SK-N-SH (cell line): ENCODE measurements at regions not wholly inside any gene's neighbourhood (a gene's known extent, or its start where the extent isn't known, plus 50 kb on each side); places are given as distances from the start of the nearest gene placed in this dataset.

ENCODE experiments used
- CTCF ChIP-seq: fragments of 200-600 bp; sonication (generic); IDR thresholded peaks from 2 replicates; pipeline ENCODE4 v1.6.1; 2017; ENCODE audit warnings: antibody characterized with exemption, mild to moderate bottlenecking, moderate library complexity
- GABPA ChIP-seq: IDR thresholded peaks from 2 replicates; pipeline ENCODE4 v1.4.0; 2012; ENCODE audit warnings: low read depth, mild to moderate bottlenecking
- GATA2 ChIP-seq: sonication (generic); formaldehyde crosslinking; IDR thresholded peaks from 2 replicates; pipeline ENCODE4 v1.5.0; 2020; ENCODE audit warnings: mild to moderate bottlenecking, missing genetic modification reagents
- MAX ChIP-seq: IDR thresholded peaks from 2 replicates; pipeline ENCODE4 v1.4.0; 2012; ENCODE audit warnings: low read depth
- TAF1 ChIP-seq: IDR thresholded peaks from 2 replicates; pipeline ENCODE4 v1.6.1; 2012; ENCODE audit warnings: low read depth, mild to moderate bottlenecking, low read length, moderate library complexity, borderline replicate concordance
- TF ChIP-seq, protein P1 (sequence below): fragments of 150-350 bp; IDR thresholded peaks from 2 replicates; pipeline ENCODE4 v1.6.1; 2016; ENCODE audit warnings: mild to moderate bottlenecking, low read depth, low read length

GRCh38 chr10:29107866-29108498 lies 180.9 kb upstream of the LYZL1 start:
- TF ChIP-seq, protein P1, sequence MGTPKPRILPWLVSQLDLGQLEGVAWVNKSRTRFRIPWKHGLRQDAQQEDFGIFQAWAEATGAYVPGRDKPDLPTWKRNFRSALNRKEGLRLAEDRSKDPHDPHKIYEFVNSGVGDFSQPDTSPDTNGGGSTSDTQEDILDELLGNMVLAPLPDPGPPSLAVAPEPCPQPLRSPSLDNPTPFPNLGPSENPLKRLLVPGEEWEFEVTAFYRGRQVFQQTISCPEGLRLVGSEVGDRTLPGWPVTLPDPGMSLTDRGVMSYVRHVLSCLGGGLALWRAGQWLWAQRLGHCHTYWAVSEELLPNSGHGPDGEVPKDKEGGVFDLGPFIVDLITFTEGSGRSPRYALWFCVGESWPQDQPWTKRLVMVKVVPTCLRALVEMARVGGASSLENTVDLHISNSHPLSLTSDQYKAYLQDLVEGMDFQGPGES = no peak
- TF ChIP-seq GATA2 (CRISPR knock-in tag) (no peak), GABPA (no peak), CTCF (no peak), TAF1 (no peak), MAX (no peak)
